AML-193 (cell line): ENCODE measurements at regions not wholly inside any gene's neighbourhood (a gene's known extent, or its start where the extent isn't known, plus 50 kb on each side); places are given as distances from the start of the nearest gene placed in this dataset.
A peak's percentile ranks its signal among the peaks of the same experiment; 100 is the strongest.

Experiments used
- DNase-seq, 2 experiments: peaks; one replicate each; lab custom pipeline; 2025; lab: John Stamatoyannopoulos, UW

DNA sequence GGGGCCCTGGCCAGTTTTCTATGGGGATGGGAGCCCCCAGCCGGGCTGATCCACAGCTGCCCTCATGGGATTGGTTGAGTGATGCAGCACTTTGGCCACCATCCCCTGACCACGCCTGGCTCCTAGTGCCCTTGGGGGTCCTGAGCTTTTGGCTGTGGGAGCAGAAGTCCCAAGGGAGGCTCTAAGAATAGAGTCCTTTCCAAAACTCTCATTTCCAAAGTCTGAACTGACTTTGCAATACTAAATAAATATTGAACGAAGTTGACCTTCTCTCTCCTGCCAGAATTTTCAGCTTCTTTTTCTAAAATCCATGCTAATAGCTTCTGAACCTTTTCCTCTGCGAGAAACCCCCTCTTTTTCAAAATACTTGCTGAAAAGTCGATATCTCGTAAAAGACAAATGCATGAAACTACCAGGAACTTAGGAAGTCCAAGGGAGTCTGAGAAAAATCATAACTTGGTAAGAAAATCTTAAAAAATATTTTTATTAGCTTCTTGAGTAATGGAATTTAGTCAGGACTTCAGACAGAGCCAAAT is 62.7 kb upstream of the IGFBP3 start:
- no peak for DNase-seq

- no peak for DNase-seq
These were observed 62.0 kb upstream of the IGFBP3 start for GRCh38 chr7:45982907-45983719.

GRCh38 chr7:45982132-45982531 is 61.1 kb upstream of the IGFBP3 start:
- DNase-seq, result no peak

GRCh38 chr7:45980973-45981372 is 59.9 kb upstream of the IGFBP3 start:
- DNase-seq, result no peak

DNA sequence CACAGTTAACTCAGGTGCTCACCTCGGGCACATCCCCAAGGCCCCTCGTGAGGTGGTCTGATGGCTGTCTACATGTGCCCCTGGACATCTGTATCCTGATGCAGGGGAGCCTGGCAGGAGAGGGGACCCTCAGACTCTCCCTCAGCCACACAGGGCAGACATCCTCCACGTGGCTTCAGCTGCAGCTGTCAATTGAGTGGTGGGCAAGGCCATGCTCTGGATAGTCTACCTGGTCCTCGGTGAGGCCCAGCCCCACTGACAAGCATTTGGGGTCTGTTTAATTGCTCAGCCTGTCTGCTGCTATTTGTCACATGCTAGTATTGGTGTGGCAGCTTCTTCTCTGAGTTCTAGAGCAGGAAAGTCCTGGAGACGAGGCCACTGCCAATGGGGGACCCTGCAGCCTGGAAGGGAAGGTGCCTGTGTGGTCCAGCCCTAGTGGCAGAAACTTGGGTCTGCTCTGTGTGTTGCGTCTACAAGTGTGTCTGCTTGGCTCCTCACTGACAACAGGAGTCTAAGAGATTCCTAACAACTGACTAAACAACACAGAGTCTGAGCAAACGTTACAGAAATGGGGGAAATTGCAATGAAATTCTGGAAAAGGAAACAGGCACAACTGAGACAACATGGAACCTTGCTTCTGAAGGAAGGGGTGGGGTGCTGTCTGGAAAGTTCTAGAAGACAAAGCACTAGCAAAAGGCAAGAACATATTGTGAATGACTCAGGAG is 59.3 kb upstream of the IGFBP3 start:
- DNase-seq, result no peak

GRCh38 chr7:45979275-45980180 is 58.5 kb upstream of the IGFBP3 start:
- DNase-seq, result no peak

DNA sequence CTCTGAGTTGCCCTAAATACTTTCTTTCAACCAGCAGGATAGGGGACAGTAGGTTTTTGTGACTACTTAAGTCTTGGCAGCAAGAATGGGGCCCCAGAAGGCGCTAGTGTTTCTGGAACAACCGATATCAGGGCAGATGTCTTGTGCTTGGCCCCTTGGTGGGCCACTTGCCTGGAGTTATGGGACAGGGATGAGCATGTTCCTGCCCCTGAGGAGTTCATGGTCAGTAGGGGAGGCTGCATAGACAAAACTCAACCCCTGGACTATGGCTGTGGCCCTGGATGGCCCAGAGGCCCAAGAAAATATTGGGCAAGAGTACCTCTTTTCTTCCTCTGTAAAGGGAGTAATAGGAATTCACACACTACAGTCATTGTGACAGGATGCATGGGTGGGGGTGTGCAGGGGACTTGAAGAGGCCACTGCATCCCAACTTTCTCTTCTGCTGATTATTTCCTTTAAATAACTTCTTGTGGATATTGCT is 57.7 kb upstream of the IGFBP3 start:
- no peak for DNase-seq

- peak in 1 of 2 experiments; percentile 0 for DNase-seq
These were observed 57.1 kb upstream of the IGFBP3 start for GRCh38 chr7:45978010-45978681.

DNA sequence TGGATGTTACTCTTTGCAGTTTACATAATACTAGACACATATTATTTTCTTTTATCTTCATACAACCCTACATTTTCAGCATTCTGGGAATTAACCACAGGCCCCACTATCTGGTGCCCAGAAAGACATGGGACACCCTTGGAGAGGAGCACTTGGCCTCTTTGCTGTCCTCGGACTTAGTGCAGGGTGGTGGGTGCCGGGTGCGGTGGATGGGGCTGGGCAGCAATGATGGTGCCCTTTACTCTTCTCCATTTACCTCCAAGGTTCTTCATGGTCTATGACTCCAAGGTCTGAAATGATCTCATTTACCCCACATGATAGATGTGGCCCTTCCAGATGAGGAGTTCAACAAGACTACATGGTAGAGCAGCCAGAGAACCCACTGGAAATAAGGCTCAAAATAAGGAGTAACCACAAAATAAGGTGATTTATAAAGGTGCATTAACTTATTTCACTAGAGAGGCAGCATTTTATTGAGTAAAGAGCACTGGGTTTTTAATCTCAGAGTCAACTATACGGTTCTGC is 56.2 kb upstream of the IGFBP3 start:
- no peak for DNase-seq

DNA sequence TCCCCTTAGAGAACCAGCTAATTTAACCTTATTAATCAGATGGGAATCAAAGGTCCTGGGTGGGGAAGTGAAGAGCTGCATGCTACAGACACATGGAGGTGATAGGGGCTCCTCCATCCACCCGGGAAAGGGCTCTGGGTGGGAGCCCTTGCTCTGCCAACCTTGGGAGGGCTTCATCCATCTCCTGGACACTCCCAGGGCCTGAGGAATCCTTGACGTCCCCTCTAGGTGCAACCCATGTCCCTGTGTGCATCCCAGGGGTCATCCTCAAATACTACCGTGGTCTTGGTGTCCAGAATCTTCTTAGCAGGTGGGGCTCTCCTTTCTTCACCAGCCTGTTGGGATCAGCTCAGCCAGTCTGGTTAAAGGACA is 55.4 kb upstream of the IGFBP3 start:
- no peak for DNase-seq

GRCh38 chr7:45975847-45976484 is 54.9 kb upstream of the IGFBP3 start:
- no peak for DNase-seq

DNA sequence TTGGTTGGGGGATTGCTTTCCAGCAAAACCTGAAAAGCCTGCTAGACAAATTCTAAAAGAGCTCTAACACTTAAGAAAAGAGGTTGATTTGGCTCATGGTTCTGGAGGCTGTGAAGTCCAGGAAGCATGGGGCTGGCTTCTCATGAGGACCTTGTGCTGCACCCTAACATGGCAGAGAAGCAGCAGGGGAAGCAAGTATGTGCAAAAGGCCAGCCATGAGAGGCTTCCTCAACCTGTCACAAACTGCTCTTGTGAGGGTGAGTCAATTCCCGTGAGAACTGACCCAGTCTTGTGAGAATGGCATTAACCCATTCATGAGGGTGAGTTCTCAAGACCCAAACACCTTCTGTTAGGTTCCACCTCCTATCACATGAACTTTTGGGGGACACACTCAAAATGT is 54.3 kb upstream of the IGFBP3 start:
- DNase-seq, result no peak

DNA sequence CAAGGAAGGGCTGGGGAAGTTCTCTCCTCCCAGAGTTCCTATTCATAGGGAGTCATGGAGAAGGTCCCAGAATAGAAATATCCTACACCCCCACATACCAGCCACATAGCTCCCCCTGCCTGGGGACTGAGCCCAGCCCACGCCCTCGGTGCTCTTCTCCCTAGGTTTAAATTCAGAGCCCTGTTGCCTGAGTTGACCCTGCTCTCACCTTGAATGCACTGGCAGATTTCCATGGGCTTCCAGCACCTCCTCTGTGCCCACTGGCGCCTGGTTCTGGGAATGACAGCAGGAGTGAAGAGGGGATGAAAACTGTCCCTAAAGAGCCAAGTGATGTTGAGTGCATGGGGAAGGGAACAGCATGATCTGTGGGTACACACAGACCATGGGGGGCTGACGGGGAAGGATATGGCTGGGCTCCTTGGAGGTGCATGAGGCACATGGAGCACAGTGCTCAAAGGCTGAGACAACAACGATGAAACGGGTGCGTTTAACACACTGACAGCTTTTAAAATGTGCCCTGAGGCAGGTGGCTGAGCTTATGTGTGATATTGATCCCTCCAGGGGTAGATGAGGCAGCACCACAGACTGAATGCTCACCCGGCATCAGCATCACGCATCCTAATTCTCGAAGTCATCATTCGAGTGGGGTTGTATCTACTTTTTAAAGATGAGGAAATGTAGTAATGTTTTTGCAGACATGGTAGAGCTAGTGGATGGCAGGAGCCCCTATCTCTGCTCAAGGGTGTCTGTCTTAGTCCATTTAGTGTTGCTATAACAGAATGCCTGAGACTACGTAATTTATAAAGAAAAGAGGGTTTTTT is 53.7 kb upstream of the IGFBP3 start:
- no peak for DNase-seq

GRCh38 chr7:45973725-45974532 is 52.9 kb upstream of the IGFBP3 start:
- no peak for DNase-seq

- DNase-seq, result no peak
These were observed 51.7 kb upstream of the IGFBP3 start for GRCh38 chr7:45972629-45973312.

DNA sequence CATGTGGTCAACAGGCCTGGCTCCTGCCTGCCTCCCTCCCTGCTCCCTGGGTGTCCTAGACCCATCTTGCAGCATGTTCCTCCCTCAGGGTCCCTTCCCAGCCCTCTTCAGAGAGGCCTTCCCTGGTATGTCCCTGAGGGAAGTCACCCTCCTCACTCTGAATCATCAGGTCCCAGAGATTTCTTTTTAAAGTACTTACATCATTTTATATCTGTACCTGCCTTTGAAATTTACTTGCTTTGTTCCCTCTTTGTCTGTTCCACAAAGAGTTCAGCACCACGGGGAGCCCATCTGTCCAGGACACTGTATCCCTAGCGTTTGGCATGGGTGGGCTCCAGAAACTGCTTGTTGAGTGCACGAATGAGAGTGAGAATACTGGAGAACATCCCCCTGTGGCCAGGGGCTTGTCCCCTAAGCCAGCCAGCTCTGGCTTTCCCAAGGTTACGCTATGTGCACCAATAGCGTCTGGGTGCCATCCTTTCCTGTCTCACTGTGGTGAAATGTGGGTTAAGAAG is 50.6 kb upstream of the IGFBP3 start:
- no peak for DNase-seq

GRCh38 chr7:45971171-45971570 is 50.1 kb upstream of the IGFBP3 start:
- DNase-seq, result no peak
